Muscle of leg (tissue), 3 donors: ENCODE measurements at regions not wholly inside any gene's neighbourhood (a gene's known extent, or its start where the extent isn't known, plus 50 kb on each side); places are given as distances from the start of the nearest gene placed in this dataset.

Source experiments
- DNase-seq: peaks from one replicate; pipeline ENCODE4 v3.0.0; 2013
- H3K27ac ChIP-seq: one replicate; pipeline ENCODE4 v1.5.1; 2013; ENCODE audit warnings: mild to moderate bottlenecking, low read length, control low read depth
- H3K27me3 ChIP-seq: one replicate; pipeline ENCODE4 v1.6.1; 2013; ENCODE audit warnings: low read length; ENCODE audit not compliant: control insufficient read depth, insufficient read depth
- H3K36me3 ChIP-seq: one replicate; pipeline ENCODE4 v1.6.1; 2013; ENCODE audit warnings: low read length; ENCODE audit not compliant: control insufficient read depth, insufficient read depth
- H3K4me1 ChIP-seq: one replicate; pipeline ENCODE4 v1.6.1; 2013; ENCODE audit warnings: low read length; ENCODE audit not compliant: control insufficient read depth, insufficient read depth
- H3K4me3 ChIP-seq: one replicate; pipeline ENCODE4 v1.5.1; 2013; ENCODE audit warnings: low read length, control low read depth
- H3K9me3 ChIP-seq: replicated peaks from 2 replicates; pipeline ENCODE4 v1.6.1; 2013; ENCODE audit warnings: low read depth, low read length; ENCODE audit not compliant: control insufficient read depth
- WGBS: methylation state at CpG from one replicate; pipeline ENCODE4 v1.1.5; 2013; ENCODE audit warnings: missing lambda C conversion rate; ENCODE audit not compliant: insufficient coverage; 5-methylcytosine and 5-hydroxymethylcytosine counted together

DNA sequence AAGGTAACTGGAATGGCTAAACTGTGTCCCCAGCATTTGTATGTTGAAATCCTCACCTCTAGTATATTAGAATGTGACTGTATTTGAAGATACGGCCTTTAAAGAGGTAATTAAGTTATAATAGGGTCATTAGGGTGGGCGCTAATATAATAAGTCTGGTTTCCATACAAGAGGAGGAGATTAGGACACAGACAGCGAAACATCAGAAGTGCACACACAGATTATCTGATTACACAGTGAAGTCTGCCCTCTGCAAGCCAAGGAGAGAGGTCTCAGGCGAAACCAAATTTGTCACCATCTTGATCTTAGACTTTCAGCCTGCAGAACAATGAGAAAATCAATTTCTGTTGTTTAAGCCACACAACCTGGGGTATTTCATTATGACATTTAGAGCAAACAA is 2233.1 kb downstream of the MRPL39 start:
- H3K4me1 ChIP-seq: no peaks in the 10 kb centered on the region
- no peak for DNase-seq
- H3K27ac ChIP-seq: no peak overlapping the region
- H3K4me3 ChIP-seq: no peak overlapping the region
- H3K36me3 ChIP-seq: no peaks in the 10 kb centered on the region
- WGBS: 70% methylated on average over 2 of the region's 4 CpGs
- H3K9me3 ChIP-seq: no peaks in the 10 kb centered on the region
- no peaks in the 10 kb centered on the region for H3K27me3 ChIP-seq

DNA sequence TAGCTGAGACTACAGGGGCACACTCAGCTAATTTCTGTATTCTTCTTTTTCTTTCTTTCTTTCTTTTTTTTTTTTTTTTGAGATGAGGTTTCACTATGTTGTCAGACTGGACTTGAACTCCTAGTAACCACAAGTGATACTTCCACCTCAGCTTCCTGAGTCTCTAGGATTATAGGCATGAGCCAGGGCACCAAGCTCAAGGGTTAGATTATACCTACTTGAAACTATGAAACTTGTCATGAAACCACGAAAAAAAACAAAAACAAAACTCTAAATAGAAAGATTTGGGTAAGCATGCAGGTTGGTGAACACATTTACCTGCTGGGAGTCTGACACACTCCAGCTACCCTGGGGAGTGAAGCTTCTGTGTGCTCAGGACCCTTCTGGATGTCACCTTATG is 2250.4 kb downstream of the MRPL39 start:
- WGBS: no CpG with 5 or more reads among the region's 1 CpG
- Histone ChIP-seq H3K4me1 (no peaks in the 10 kb centered on the region), H3K9me3 (no peaks in the 10 kb centered on the region), H3K4me3 (no peak overlapping the region), H3K27ac (no peak overlapping the region), H3K36me3 (no peaks in the 10 kb centered on the region), H3K27me3 (no peaks in the 10 kb centered on the region)
- no peak for DNase-seq

DNA sequence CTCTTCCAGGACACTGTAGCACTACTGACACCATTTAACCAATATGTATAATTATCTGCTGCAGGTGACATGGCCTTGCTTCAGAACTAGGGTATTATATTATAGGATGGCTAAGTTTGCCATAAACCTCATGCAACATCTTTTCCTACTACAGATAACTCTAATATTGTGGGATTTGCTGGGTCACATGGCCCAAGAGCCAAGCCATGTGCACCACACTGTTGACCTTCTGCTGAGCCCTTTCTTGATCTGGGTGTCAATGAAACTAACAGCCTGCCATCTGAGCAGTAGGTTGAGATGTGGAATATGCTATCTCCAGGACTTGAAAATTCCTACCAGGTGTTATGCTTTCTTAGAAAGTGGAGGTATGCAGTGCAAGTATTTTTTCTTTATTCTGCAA is 2291.1 kb downstream of the MRPL39 start:
- H3K27ac ChIP-seq: no peak overlapping the region
- DNase-seq: no peak
- no peak overlapping the region for H3K4me3 ChIP-seq
- no peaks in the 10 kb centered on the region for H3K36me3 ChIP-seq
- no peaks in the 10 kb centered on the region for H3K9me3 ChIP-seq
- H3K4me1 ChIP-seq: no peaks in the 10 kb centered on the region
- no peaks in the 10 kb centered on the region for H3K27me3 ChIP-seq

DNA sequence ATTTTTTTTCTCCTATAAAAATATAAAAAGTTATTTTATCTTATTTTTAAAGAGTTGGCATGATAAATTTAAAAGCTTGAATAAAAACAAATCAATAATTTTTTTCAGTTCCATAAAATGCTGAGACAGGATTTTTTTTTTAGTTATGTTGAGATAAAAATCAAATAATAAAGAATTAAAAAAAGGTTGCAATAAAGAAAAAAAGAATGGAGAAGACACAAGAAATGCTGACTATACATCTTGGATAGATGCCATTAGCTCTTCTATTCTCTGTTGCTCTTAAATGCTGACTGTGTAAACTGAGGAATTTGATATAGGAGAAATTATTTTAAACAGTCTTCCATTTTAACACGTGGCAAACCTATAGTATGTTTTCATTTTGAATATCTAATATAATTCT is 2298.5 kb downstream of the MRPL39 start:
- no peaks in the 10 kb centered on the region for H3K27me3 ChIP-seq
- no peaks in the 10 kb centered on the region for H3K36me3 ChIP-seq
- no peaks in the 10 kb centered on the region for H3K9me3 ChIP-seq
- H3K4me3 ChIP-seq: no peak overlapping the region
- no peaks in the 10 kb centered on the region for H3K4me1 ChIP-seq
- no CpG with 5 or more reads among the region's 1 CpG for WGBS
- H3K27ac ChIP-seq: no peak overlapping the region
- DNase-seq: no peak

DNA sequence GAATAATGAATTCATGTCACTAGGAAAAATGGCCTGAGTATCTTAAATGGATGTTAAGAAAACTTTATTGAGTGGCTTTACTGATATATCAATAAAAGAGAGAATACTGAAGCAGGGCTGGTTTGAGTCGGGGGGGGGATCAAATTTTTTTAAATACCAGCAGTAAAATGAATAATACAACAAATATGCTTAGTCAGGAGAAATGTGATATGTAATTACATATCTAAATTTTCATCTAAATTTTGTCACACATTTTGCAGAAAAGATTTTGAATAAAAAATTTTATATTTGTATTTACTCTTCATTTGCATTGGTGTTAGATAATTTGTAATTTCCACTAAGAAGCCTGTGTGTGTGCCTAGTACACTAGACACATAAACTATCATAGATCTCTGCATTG is 2300.2 kb downstream of the MRPL39 start:
- H3K27ac ChIP-seq: no peak overlapping the region
- no peaks in the 10 kb centered on the region for H3K27me3 ChIP-seq
- no peaks in the 10 kb centered on the region for H3K36me3 ChIP-seq
- no peaks in the 10 kb centered on the region for H3K9me3 ChIP-seq
- no peak for DNase-seq
- no peak overlapping the region for H3K4me3 ChIP-seq
- no CpG with 5 or more reads among the region's 1 CpG for WGBS
- no peaks in the 10 kb centered on the region for H3K4me1 ChIP-seq

DNA sequence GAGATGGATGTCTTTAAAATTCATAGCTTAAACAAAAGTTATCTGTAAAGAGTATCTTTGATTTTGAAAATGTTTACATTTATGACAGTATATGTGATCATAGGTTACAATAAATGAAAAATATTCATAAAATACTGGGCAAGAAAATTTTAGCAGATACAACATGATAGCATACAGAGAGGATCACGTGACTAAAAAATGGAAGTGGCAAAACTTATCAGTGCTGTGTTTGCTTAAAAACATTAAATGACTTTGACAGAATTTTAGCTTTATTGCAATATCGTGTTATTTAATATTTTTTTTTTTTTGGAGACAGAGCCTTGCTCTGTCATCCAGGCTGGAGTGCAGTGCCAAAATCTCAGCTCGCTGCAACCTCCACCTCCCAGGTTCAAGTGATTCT is 2294.1 kb downstream of the NCAM2 start:
- Histone ChIP-seq H3K4me3 (no peak overlapping the region), H3K27ac (no peak overlapping the region), H3K9me3 (peaks cover 4% of the 10 kb centered on the region), H3K27me3 (no peaks in the 10 kb centered on the region), H3K36me3 (no peaks in the 10 kb centered on the region), H3K4me1 (no peaks in the 10 kb centered on the region)
- no peak for DNase-seq
- 89% methylated on average over 1 of the region's 3 CpGs for WGBS

DNA sequence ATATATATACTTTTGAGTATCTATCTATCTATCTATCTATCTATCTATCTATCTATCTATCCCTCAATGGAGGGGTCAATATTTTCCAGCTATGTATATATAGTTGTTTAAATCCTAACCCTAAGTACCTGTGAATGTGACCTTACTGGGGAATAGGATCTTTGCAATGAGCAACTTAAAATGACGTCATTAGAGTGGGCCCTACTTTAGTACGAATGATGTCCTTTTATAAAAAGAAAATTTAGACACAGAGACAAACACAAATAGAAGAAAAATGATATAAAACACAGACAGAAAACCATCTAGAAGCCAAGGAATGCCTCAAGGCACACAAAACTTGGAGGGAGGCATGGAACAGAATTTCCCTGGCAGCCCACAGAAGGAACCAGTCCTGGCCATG is 2283.7 kb downstream of the NCAM2 start:
- peaks cover 2% of the 10 kb centered on the region for H3K9me3 ChIP-seq
- H3K27me3 ChIP-seq: no peaks in the 10 kb centered on the region
- no peak overlapping the region for H3K4me3 ChIP-seq
- no peak for DNase-seq
- no peaks in the 10 kb centered on the region for H3K4me1 ChIP-seq
- no peaks in the 10 kb centered on the region for H3K36me3 ChIP-seq
- H3K27ac ChIP-seq: no peak overlapping the region
- no CpG with 5 or more reads among the region's 2 CpGs for WGBS

DNA sequence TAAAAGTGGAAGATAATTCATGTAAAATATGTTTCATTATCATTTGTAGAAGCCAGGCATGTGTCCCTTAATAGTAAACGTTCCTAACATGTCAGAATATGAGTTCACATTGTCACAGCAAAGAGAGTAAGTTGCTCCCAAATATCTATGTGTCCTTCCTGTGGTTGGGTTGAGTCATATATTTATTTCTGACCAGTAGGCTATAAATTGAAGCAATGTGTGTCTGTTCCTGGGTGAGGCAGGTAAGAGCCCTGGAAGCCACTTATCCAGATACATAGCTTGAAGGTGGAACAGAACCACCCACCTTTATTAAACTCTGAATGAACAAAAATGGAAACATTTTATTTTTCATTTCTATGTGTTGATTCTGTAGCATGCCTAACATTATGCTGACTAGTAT is 2251.6 kb downstream of the NCAM2 start:
- no peak overlapping the region for H3K27ac ChIP-seq
- no CpG with 5 or more reads among the region's 1 CpG for WGBS
- H3K36me3 ChIP-seq: no peaks in the 10 kb centered on the region
- H3K27me3 ChIP-seq: no peaks in the 10 kb centered on the region
- no peak overlapping the region for H3K4me3 ChIP-seq
- H3K4me1 ChIP-seq: no peaks in the 10 kb centered on the region
- DNase-seq: no peak
- no peaks in the 10 kb centered on the region for H3K9me3 ChIP-seq

DNA sequence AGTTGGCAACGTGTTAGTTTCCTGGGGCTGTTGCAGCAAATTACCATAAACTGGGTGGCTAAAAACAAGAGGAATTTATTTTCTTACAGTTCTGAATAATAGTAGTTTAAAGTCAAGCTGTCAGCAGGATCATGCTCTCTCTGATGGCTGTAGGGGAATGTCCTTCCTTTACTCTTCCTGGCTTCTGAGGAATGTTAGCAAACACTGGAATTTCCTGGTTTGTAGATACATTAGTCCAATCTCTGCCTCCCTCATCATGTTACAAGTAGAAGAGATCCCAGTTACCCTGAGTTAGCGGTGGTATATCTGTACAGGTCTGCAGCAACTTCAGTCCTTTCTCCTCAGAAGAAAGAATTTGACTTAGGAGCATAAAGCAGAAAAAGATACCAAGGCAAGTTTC is 2249.1 kb downstream of the NCAM2 start:
- WGBS: no CpG with 5 or more reads among the region's 2 CpGs
- no peak for DNase-seq
- Histone ChIP-seq H3K27ac (no peak overlapping the region), H3K4me1 (no peaks in the 10 kb centered on the region), H3K4me3 (no peak overlapping the region), H3K27me3 (no peaks in the 10 kb centered on the region), H3K9me3 (no peaks in the 10 kb centered on the region), H3K36me3 (no peaks in the 10 kb centered on the region)

DNA sequence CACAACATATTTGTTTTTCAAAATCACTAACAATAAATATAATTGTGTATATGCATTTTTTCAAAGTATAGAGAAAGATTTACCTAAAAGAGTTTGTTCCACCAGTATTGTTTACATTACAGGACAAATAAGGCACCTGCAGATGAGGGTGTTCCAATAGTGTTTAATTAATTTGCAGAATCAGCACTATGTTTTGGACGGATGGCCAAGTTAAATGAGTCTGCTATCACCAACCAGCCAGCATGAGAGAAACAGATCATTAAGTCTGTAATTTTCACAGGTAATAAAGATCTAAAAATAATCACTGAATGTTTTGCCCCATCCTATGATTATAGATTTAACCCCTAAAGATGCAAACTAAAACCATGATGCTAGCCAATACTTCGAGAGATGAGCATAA is 2247.0 kb downstream of the NCAM2 start:
- no peak overlapping the region for H3K4me3 ChIP-seq
- H3K4me1 ChIP-seq: no peaks in the 10 kb centered on the region
- DNase-seq: no peak
- H3K9me3 ChIP-seq: no peaks in the 10 kb centered on the region
- H3K27ac ChIP-seq: no peak overlapping the region
- H3K27me3 ChIP-seq: no peaks in the 10 kb centered on the region
- H3K36me3 ChIP-seq: no peaks in the 10 kb centered on the region
- WGBS: no CpG with 5 or more reads among the region's 2 CpGs

DNA sequence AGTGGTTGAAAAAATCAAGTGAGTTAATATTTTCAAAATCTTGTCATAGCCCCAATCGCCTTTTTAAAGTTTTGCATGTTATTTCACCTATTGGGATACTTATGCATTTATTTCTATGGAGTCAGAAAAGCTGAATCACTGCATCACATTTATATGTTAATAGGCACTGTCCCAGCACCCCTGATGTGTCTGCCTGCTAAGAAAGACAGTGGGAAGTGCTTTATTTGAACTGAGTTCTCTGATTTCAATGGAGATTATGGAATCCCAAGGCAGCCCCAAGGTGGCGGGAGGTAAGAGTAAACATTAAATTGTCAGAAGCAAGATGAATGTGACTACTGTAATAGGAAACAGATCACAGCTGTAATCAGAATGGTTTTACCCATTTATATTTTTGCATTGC is 2225.7 kb downstream of the NCAM2 start:
- no peak for DNase-seq
- Histone ChIP-seq H3K27me3 (no peaks in the 10 kb centered on the region), H3K9me3 (no peaks in the 10 kb centered on the region), H3K27ac (no peak overlapping the region), H3K4me3 (no peak overlapping the region), H3K36me3 (no peaks in the 10 kb centered on the region), H3K4me1 (no peaks in the 10 kb centered on the region)
- WGBS: 40% methylated on average over 1 of the region's 2 CpGs
